GM23338 (cell line): ENCODE measurements at regions not wholly inside any gene's neighbourhood (a gene's known extent, or its start where the extent isn't known, plus 50 kb on each side); places are given as distances from the start of the nearest gene placed in this dataset.

Source experiments
- ATAC-seq: fragments of 200-7000 bp; cut with Tn5 transposase; 3 replicates; pipeline ENCODE4 v1.9.1; 2020
- DNase-seq: peaks from one replicate; pipeline ENCODE4 v3.0.0-alpha.2; 2015; ENCODE audit warnings: low spot score
- H2AFZ ChIP-seq: fragments of 200-600 bp; sonication (generic); 2 replicates; pipeline ENCODE4 v1.8.0; 2016; ENCODE audit warnings: antibody characterized with exemption, mild to moderate bottlenecking, moderate library complexity
- H3F3A ChIP-seq: fragments of 200-600 bp; sonication (generic); replicated peaks from 2 replicates; pipeline ENCODE4 v1.8.0; 2017; ENCODE audit warnings: antibody characterized with exemption, mixed run types, low read depth
- H3K27ac ChIP-seq: fragments of 200-600 bp; sonication (generic); 2 replicates; pipeline ENCODE4 v1.6.1; 2016; ENCODE audit warnings: low read depth
- H3K27me3 ChIP-seq: fragments of 200-600 bp; sonication (generic); 2 replicates; pipeline ENCODE4 v1.8.0; 2016; ENCODE audit warnings: mild to moderate bottlenecking, mixed run types, moderate library complexity; ENCODE audit not compliant: insufficient read depth
- H3K36me3 ChIP-seq: fragments of 200-600 bp; sonication (generic); 2 replicates; pipeline ENCODE4 v1.8.0; 2016; ENCODE audit warnings: mild to moderate bottlenecking; ENCODE audit not compliant: insufficient read depth
- H3K4me1 ChIP-seq: fragments of 200-600 bp; sonication (generic); 2 replicates; pipeline ENCODE4 v1.8.0; 2016; ENCODE audit warnings: mild to moderate bottlenecking, moderate library complexity; ENCODE audit not compliant: insufficient read depth
- H3K4me2 ChIP-seq: fragments of 200-600 bp; sonication (generic); 2 replicates; pipeline ENCODE4 v1.7.1; 2017; ENCODE audit warnings: mixed run types
- H3K4me3 ChIP-seq: fragments of 200-600 bp; sonication (generic); 2 replicates; pipeline ENCODE4 v1.6.1; 2016; ENCODE audit warnings: mixed run types
- H3K79me2 ChIP-seq: fragments of 200-600 bp; sonication (generic); replicated peaks from 2 replicates; pipeline ENCODE4 v1.8.0; 2017; ENCODE audit warnings: mild to moderate bottlenecking; ENCODE audit not compliant: insufficient read depth
- H3K9me2 ChIP-seq: fragments of 200-600 bp; sonication (generic); 2 replicates; pipeline ENCODE4 v1.8.0; 2017; ENCODE audit not compliant: insufficient read depth
- H4K20me1 ChIP-seq: fragments of 200-600 bp; sonication (generic); replicated peaks from 2 replicates; pipeline ENCODE4 v1.8.0; 2017; ENCODE audit warnings: mild to moderate bottlenecking; ENCODE audit not compliant: insufficient read depth
- H3K27ac Mint-ChIP-seq: 2 replicates; pipeline ENCODE4 v1.8.0; 2020; ENCODE audit warnings: inconsistent platforms, mild to moderate bottlenecking, moderate library complexity, mixed read lengths
- H3K27me3 Mint-ChIP-seq: 3 replicates; pipeline ENCODE4 v1.8.0; 2022; ENCODE audit warnings: low read depth, mild to moderate bottlenecking, moderate library complexity, mixed read lengths, inconsistent platforms; ENCODE audit not compliant: insufficient read depth, poor library complexity
- H3K36me3 Mint-ChIP-seq: 3 replicates; pipeline ENCODE4 v1.8.0; 2021; ENCODE audit warnings: low read depth, mild to moderate bottlenecking, inconsistent platforms, moderate library complexity, mixed read lengths
- H3K4me1 Mint-ChIP-seq: 3 replicates; pipeline ENCODE4 v1.8.0; 2020; ENCODE audit warnings: mild to moderate bottlenecking, inconsistent platforms, mixed read lengths
- H3K4me3 Mint-ChIP-seq: 3 replicates; pipeline ENCODE4 v1.8.0; 2021; ENCODE audit warnings: moderate library complexity, mild to moderate bottlenecking, inconsistent platforms, mixed read lengths
- H3K9me3 Mint-ChIP-seq: 3 replicates; pipeline ENCODE4 v1.8.0; 2020; ENCODE audit warnings: moderate library complexity, mild to moderate bottlenecking, inconsistent platforms, mixed read lengths
- CREB1 ChIP-seq: fragments of 250-450 bp; sonication (Bioruptor Pico); IDR thresholded peaks from 2 replicates; pipeline ENCODE4 v1.5.0; 2020; ENCODE audit warnings: low read depth, mild to moderate bottlenecking, moderate library complexity
- JUNB ChIP-seq: IDR thresholded peaks from one replicate; pipeline ENCODE4 v1.6.1; 2016; ENCODE audit warnings: antibody characterized with exemption; ENCODE audit not compliant: unreplicated experiment
- NANOG ChIP-seq: IDR thresholded peaks from 2 replicates; pipeline ENCODE4 v1.6.1; 2016; ENCODE audit warnings: antibody characterized with exemption, borderline replicate concordance
- POLR2AphosphoS5 ChIP-seq: IDR thresholded peaks from 2 replicates; pipeline ENCODE4 v1.6.1; 2016; ENCODE audit warnings: antibody characterized with exemption, low read depth
- STAT1 ChIP-seq: IDR thresholded peaks from one replicate; pipeline ENCODE4 v1.6.1; 2016; ENCODE audit warnings: antibody characterized with exemption; ENCODE audit not compliant: unreplicated experiment
- ZNF114 ChIP-seq: fragments of 250-450 bp; sonication (Bioruptor Pico); IDR thresholded peaks from 2 replicates; pipeline ENCODE4 v1.5.0; 2020; ENCODE audit warnings: mild to moderate bottlenecking, moderate library complexity
- ZNF331 ChIP-seq: fragments of 250-450 bp; sonication (Bioruptor Pico); IDR thresholded peaks from 2 replicates; pipeline ENCODE4 v1.5.0; 2020; ENCODE audit warnings: low read depth, mild to moderate bottlenecking, moderate library complexity
- TF ChIP-seq, protein P1 (sequence below): fragments of 250-450 bp; sonication (Bioruptor Pico); IDR thresholded peaks from 2 replicates; pipeline ENCODE4 v1.5.0; 2020; ENCODE audit warnings: mild to moderate bottlenecking, moderate library complexity
- TF ChIP-seq, protein P2 (sequence below): IDR thresholded peaks from one replicate; pipeline ENCODE4 v1.6.1; 2018; ENCODE audit warnings: antibody characterized with exemption; ENCODE audit not compliant: unreplicated experiment
- TF ChIP-seq, protein P3 (sequence below): IDR thresholded peaks from 2 replicates; pipeline ENCODE4 v1.6.1; 2016; ENCODE audit warnings: antibody characterized with exemption

DNA sequence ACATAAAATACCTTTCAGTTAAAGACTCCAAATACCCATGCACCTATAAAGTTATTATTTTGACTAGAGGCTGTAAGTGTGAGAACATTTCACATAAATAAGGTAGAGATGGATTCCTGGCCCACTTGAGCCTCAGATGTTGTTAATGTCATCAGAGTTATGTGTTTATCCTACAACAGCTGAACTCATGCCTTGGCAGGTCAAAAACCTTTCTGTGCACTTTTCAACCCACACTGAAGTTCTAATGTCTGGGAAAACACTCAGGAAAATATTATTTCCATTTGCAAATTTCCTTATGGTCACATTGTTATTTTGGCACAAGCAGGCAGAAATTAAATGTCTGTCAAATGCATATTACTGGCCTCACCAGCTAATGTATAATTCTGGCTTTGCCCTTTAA, 209.2 kb downstream of the LNPK start (continued):
- TF ChIP-seq, protein P1, sequence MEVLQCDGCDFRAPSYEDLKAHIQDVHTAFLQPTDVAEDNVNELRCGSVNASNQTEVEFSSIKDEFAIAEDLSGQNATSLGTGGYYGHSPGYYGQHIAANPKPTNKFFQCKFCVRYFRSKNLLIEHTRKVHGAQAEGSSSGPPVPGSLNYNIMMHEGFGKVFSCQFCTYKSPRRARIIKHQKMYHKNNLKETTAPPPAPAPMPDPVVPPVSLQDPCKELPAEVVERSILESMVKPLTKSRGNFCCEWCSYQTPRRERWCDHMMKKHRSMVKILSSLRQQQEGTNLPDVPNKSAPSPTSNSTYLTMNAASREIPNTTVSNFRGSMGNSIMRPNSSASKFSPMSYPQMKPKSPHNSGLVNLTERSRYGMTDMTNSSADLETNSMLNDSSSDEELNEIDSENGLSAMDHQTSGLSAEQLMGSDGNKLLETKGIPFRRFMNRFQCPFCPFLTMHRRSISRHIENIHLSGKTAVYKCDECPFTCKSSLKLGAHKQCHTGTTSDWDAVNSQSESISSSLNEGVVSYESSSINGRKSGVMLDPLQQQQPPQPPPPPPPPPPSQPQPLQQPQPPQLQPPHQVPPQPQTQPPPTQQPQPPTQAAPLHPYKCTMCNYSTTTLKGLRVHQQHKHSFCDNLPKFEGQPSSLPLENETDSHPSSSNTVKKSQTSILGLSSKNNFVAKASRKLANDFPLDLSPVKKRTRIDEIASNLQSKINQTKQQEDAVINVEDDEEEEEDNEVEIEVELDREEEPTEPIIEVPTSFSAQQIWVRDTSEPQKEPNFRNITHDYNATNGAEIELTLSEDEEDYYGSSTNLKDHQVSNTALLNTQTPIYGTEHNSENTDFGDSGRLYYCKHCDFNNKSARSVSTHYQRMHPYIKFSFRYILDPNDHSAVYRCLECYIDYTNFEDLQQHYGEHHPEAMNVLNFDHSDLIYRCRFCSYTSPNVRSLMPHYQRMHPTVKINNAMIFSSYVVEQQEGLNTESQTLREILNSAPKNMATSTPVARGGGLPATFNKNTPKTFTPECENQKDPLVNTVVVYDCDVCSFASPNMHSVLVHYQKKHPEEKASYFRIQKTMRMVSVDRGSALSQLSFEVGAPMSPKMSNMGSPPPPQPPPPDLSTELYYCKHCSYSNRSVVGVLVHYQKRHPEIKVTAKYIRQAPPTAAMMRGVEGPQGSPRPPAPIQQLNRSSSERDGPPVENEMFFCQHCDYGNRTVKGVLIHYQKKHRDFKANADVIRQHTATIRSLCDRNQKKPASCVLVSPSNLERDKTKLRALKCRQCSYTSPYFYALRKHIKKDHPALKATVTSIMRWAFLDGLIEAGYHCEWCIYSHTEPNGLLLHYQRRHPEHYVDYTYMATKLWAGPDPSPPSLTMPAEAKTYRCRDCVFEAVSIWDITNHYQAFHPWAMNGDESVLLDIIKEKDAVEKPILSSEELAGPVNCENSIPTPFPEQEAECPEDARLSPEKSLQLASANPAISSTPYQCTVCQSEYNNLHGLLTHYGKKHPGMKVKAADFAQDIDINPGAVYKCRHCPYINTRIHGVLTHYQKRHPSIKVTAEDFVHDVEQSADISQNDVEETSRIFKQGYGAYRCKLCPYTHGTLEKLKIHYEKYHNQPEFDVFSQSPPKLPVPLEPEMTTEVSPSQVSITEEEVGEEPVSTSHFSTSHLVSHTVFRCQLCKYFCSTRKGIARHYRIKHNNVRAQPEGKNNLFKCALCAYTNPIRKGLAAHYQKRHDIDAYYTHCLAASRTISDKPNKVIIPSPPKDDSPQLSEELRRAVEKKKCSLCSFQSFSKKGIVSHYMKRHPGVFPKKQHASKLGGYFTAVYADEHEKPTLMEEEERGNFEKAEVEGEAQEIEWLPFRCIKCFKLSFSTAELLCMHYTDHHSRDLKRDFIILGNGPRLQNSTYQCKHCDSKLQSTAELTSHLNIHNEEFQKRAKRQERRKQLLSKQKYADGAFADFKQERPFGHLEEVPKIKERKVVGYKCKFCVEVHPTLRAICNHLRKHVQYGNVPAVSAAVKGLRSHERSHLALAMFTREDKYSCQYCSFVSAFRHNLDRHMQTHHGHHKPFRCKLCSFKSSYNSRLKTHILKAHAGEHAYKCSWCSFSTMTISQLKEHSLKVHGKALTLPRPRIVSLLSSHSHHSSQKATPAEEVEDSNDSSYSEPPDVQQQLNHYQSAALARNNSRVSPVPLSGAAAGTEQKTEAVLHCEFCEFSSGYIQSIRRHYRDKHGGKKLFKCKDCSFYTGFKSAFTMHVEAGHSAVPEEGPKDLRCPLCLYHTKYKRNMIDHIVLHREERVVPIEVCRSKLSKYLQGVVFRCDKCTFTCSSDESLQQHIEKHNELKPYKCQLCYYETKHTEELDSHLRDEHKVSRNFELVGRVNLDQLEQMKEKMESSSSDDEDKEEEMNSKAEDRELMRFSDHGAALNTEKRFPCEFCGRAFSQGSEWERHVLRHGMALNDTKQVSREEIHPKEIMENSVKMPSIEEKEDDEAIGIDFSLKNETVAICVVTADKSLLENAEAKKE: no peak
- TF ChIP-seq NANOG: no peak
- TF ChIP-seq, protein P2, sequence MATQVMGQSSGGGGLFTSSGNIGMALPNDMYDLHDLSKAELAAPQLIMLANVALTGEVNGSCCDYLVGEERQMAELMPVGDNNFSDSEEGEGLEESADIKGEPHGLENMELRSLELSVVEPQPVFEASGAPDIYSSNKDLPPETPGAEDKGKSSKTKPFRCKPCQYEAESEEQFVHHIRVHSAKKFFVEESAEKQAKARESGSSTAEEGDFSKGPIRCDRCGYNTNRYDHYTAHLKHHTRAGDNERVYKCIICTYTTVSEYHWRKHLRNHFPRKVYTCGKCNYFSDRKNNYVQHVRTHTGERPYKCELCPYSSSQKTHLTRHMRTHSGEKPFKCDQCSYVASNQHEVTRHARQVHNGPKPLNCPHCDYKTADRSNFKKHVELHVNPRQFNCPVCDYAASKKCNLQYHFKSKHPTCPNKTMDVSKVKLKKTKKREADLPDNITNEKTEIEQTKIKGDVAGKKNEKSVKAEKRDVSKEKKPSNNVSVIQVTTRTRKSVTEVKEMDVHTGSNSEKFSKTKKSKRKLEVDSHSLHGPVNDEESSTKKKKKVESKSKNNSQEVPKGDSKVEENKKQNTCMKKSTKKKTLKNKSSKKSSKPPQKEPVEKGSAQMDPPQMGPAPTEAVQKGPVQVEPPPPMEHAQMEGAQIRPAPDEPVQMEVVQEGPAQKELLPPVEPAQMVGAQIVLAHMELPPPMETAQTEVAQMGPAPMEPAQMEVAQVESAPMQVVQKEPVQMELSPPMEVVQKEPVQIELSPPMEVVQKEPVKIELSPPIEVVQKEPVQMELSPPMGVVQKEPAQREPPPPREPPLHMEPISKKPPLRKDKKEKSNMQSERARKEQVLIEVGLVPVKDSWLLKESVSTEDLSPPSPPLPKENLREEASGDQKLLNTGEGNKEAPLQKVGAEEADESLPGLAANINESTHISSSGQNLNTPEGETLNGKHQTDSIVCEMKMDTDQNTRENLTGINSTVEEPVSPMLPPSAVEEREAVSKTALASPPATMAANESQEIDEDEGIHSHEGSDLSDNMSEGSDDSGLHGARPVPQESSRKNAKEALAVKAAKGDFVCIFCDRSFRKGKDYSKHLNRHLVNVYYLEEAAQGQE: no peak

DNA sequence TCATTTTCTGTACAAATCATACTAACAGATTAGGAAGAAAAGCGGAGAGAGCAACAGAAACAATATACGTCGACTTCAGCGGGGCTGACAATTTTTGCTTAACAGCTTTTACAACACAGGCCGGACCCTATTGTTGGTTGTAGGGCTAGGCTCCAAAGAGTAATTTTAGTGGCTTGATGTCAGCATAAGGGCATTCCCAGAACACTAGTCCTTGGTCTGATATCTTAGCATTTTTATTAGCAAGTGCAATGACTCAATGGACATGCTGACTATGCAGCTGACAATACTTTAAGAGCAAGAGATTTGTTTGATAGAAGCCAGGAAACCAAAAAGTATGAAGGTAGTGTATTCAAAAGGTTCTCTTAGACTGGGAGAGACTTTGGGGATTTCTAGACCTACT, 209.9 kb downstream of the LNPK start:
- H3K27ac Mint-ChIP-seq: no peak overlapping the region
- H3K4me1 ChIP-seq: no peaks in the 10 kb centered on the region
- H4K20me1 ChIP-seq: no peaks in the 10 kb centered on the region
- peaks cover 21% of the 10 kb centered on the region for H3K9me3 Mint-ChIP-seq
- peaks cover 5% of the 10 kb centered on the region; the same call in 1 of the 2 replicates for H3K36me3 ChIP-seq
- no peak overlapping the region for H3K27ac ChIP-seq
- H3K9me2 ChIP-seq: no peaks in the 10 kb centered on the region
- ATAC-seq (no peak), DNase-seq (no peak)
- H2AFZ ChIP-seq: no peak overlapping the region
- H3K36me3 Mint-ChIP-seq: peaks cover 15% of the 10 kb centered on the region
- H3K4me3 Mint-ChIP-seq: no peak overlapping the region
- H3K27me3 Mint-ChIP-seq: peaks cover 2% of the 10 kb centered on the region
- H3K4me3 ChIP-seq: no peak overlapping the region
- H3K27me3 ChIP-seq: no peaks in the 10 kb centered on the region
- H3K4me2 ChIP-seq: no peak overlapping the region
- H3F3A ChIP-seq: no peaks in the 10 kb centered on the region
- H3K79me2 ChIP-seq: no peaks in the 10 kb centered on the region
- H3K4me1 Mint-ChIP-seq: no peaks in the 10 kb centered on the region
- TF ChIP-seq, protein P2: no peak
- TF ChIP-seq CREB1 (CRISPR knock-in tag) (no peak), STAT1 (no peak), NANOG (no peak), JUNB (no peak), POLR2AphosphoS5 (no peak), ZNF114 (CRISPR knock-in tag) (no peak), ZNF331 (CRISPR knock-in tag) (no peak)
- TF ChIP-seq, protein P3, sequence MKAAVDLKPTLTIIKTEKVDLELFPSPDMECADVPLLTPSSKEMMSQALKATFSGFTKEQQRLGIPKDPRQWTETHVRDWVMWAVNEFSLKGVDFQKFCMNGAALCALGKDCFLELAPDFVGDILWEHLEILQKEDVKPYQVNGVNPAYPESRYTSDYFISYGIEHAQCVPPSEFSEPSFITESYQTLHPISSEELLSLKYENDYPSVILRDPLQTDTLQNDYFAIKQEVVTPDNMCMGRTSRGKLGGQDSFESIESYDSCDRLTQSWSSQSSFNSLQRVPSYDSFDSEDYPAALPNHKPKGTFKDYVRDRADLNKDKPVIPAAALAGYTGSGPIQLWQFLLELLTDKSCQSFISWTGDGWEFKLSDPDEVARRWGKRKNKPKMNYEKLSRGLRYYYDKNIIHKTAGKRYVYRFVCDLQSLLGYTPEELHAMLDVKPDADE: no peak
